Right atrium auricular region (tissue), 2 donors: ENCODE measurements at regions not wholly inside any gene's neighbourhood (a gene's known extent, or its start where the extent isn't known, plus 50 kb on each side); places are given as distances from the start of the nearest gene placed in this dataset.

Experiments used
- DNase-seq: peaks from one replicate; pipeline ENCODE4 v3.0.0-alpha.2; 2019; ENCODE audit warnings: low spot score
- H3K27ac ChIP-seq, 2 donors: fragments of 200-600 bp; sonication (generic); 1 replicate in 1 of 2; 2 replicates in 1 of 2; pipeline ENCODE4 v1.5.1; 2016 to 2019
- H3K27me3 ChIP-seq, 2 donors: fragments of 200-600 bp; sonication (generic); one replicate each; pipeline versions ENCODE4 v1.5.1 to v1.6.0; 2017 to 2019
- H3K36me3 ChIP-seq: fragments of 200-600 bp; sonication (generic); one replicate; pipeline ENCODE4 v1.5.1; 2016
- H3K4me1 ChIP-seq, 2 donors: fragments of 200-600 bp; sonication (generic); one replicate each; pipeline versions ENCODE4 v1.5.1 to v1.6.0; 2017 to 2019
- H3K4me3 ChIP-seq, 2 donors: fragments of 200-600 bp; sonication (generic); 1 replicate in 1 of 2; 2 replicates in 1 of 2; pipeline ENCODE4 v1.5.1; 2017 to 2019; ENCODE audit warnings: mild to moderate bottlenecking in 1 of 2, moderate library complexity in 1 of 2
- H3K9me3 ChIP-seq, 2 donors: fragments of 200-600 bp; sonication (generic); one replicate each; pipeline ENCODE4 v1.5.1; 2019
- CTCF ChIP-seq, 2 donors: fragments of 200-600 bp; sonication (generic); IDR thresholded peaks; one replicate each; pipeline ENCODE4 v1.5.1; 2019; ENCODE audit warnings: antibody characterized with exemption in 2 of 2

DNA sequence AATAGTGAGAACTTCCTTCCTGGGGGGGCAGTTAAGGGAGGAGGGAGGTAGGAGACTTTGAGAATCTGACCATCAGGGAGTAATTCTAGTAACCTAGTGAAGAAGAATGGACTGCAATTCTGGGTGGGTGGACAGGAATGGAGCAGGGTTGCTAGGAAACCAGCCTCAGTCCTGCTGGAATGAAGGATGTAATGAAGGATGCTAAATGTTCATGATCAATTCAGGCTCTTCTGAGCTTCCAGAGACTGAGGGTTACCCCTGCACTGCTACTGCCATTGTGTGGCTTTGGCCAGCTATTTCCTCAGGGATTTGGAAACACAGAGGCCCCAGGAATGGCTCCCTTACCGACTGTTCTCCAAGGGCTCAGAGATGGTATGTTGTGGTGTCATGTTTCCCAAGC is 116.4 kb downstream of the UTP18 start:
- Histone ChIP-seq H3K27me3 (no peaks in the 10 kb centered on the region), H3K9me3 (no peaks in the 10 kb centered on the region), H3K4me3 (no peak overlapping the region), H3K36me3 (no peaks in the 10 kb centered on the region), H3K27ac (no peak overlapping the region), H3K4me1 (no peaks in the 10 kb centered on the region)
- DNase-seq = no peak
- no peak for TF ChIP-seq CTCF (IDR thresholded peaks at IDR 0.05)

GRCh38 chr17:51381262-51381661 is 120.9 kb downstream of the UTP18 start:
- no peaks in the 10 kb centered on the region for H3K9me3 ChIP-seq
- no peaks in the 10 kb centered on the region for H3K36me3 ChIP-seq
- H3K4me1 ChIP-seq = no peaks in the 10 kb centered on the region
- no peak overlapping the region for H3K4me3 ChIP-seq
- no peak overlapping the region for H3K27ac ChIP-seq
- DNase-seq = no peak
- no peaks in the 10 kb centered on the region for H3K27me3 ChIP-seq
- no peak for TF ChIP-seq CTCF (IDR thresholded peaks at IDR 0.05)

- DNase-seq = no peak
- TF ChIP-seq CTCF (IDR thresholded peaks at IDR 0.05) = no peak
- no peaks in the 10 kb centered on the region for H3K27me3 ChIP-seq
- no peaks in the 10 kb centered on the region for H3K36me3 ChIP-seq
- H3K4me1 ChIP-seq = no peaks in the 10 kb centered on the region
- no peak overlapping the region for H3K4me3 ChIP-seq
- no peak overlapping the region for H3K27ac ChIP-seq
- no peaks in the 10 kb centered on the region for H3K9me3 ChIP-seq
These were observed 124.9 kb downstream of the UTP18 start for GRCh38 chr17:51385208-51385607.

GRCh38 chr17:51387582-51387981 is 127.2 kb downstream of the UTP18 start:
- no peak for TF ChIP-seq CTCF (IDR thresholded peaks at IDR 0.05)
- no peaks in the 10 kb centered on the region for H3K27me3 ChIP-seq

DNA sequence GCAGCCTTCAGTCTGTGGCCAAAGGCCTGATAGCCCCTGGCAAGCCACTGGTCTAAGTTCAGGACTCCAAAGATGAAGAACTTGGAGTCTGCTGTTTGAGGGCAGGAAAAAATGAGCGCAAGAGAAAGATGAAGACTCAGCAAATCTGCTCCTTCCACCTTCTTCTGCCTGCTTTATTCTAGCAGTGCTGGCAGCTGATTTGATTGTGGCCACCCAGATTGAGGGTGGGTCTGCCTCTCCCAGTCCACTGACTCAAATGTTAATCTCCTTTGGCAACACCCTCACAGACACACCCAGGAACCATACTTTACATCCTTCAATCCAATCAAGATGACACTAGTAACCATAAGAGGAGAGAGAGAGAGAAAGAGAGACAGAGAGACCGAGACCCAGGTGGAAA is 127.6 kb downstream of the UTP18 start:
- H3K36me3 ChIP-seq = no peaks in the 10 kb centered on the region
- no peak overlapping the region for H3K4me3 ChIP-seq
- no peak for TF ChIP-seq CTCF (IDR thresholded peaks at IDR 0.05)
- no peaks in the 10 kb centered on the region for H3K4me1 ChIP-seq
- no peaks in the 10 kb centered on the region for H3K9me3 ChIP-seq
- H3K27ac ChIP-seq = no peak overlapping the region
- no peaks in the 10 kb centered on the region for H3K27me3 ChIP-seq
- no peak for DNase-seq

More at GRCh38 chr17:51387582-51387981, 127.2 kb downstream of the UTP18 start:
- DNase-seq = no peak
- Histone ChIP-seq H3K4me1 (no peaks in the 10 kb centered on the region), H3K4me3 (no peak overlapping the region), H3K36me3 (no peaks in the 10 kb centered on the region), H3K27ac (no peak overlapping the region), H3K9me3 (no peaks in the 10 kb centered on the region)

DNA sequence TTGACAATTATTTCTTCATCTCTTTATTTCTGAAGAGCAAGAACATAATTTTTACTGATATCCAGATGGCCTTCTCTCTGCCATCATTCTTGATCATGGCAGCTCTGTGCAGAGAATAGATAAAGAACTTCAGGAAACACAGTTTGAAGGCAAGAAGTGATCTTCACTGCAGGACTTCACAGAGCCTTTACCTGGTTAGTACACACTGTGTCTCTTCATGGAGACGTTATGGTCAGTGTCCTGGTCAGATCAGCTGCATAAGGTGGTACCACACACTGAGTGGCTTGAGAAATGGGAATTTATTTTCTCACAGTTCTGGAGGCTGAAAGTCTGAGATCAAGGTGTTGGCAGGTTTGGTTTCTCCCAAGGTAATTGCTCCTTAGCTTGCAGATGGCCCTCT is 129.5 kb downstream of the UTP18 start:
- H3K4me1 ChIP-seq = no peaks in the 10 kb centered on the region
- H3K27me3 ChIP-seq = no peaks in the 10 kb centered on the region
- no peaks in the 10 kb centered on the region for H3K36me3 ChIP-seq
- no peak overlapping the region for H3K27ac ChIP-seq
- no peak overlapping the region for H3K4me3 ChIP-seq
- no peak for DNase-seq
- no peaks in the 10 kb centered on the region for H3K9me3 ChIP-seq
- TF ChIP-seq CTCF (IDR thresholded peaks at IDR 0.05) = no peak
